B cell (primary cell): ENCODE measurements at regions not wholly inside any gene's neighbourhood (a gene's known extent, or its start where the extent isn't known, plus 50 kb on each side); places are given as distances from the start of the nearest gene placed in this dataset.

Experiments used
- ATAC-seq: fragments of 200-7000 bp; cut with Tn5 transposase; one replicate; pipeline ENCODE4 v1.10.0; 2021; ENCODE audit warnings: low read depth, mild to moderate bottlenecking, moderate number of reproducible peaks, moderate library complexity
- CTCF ChIA-PET: fragments of 350-600 bp; sonication (Branson Sonifier 250); formaldehyde crosslinking; loops from one replicate; lab custom pipeline; 2021; ENCODE audit warnings: antibody characterized with exemption, inconsistent platforms; lab: Charles Lee
- POLR2A ChIA-PET: fragments of 350-600 bp; sonication (Branson Sonifier 250); formaldehyde crosslinking; loops from one replicate; lab custom pipeline; 2021; ENCODE audit warnings: antibody characterized with exemption; lab: Charles Lee
- DNase-seq: peaks from one replicate; pipeline ENCODE4 v3.0.0; 2013
- H2AFZ ChIP-seq: 2 replicates; pipeline ENCODE4 v1.6.1; 2012; ENCODE audit warnings: mild to moderate bottlenecking, low read depth, low read length; ENCODE audit not compliant: insufficient read depth, poor library complexity, severe bottlenecking
- H3K27ac ChIP-seq, 2 donors: 1 replicate in 1 of 2; 2 replicates in 1 of 2; pipeline ENCODE4 v1.5.1; 2012 to 2013; ENCODE audit warnings: low read length in 2 of 2, mild to moderate bottlenecking in 2 of 2, moderate library complexity in 1 of 2
- H3K27me3 ChIP-seq, 4 experiments: fragments of 200-600 bp in 1 of 4; sonication (generic) in 1 of 4; replicated peaks in 1 of 4; 1 replicate in 2 of 4; 2 replicates in 2 of 4; pipeline versions ENCODE4 v1.6.1 to v1.7.0; 2013 to 2016; ENCODE audit warnings: low read length in 3 of 4, mild to moderate bottlenecking in 2 of 4, mixed read lengths in 1 of 4, moderate library complexity in 1 of 4; ENCODE audit not compliant: insufficient read depth in 4 of 4, control insufficient read depth in 3 of 4; ENCODE audit errors: control extremely low read depth in 1 of 4
- H3K36me3 ChIP-seq, 2 experiments: replicated peaks in 1 of 2; 1 replicate in 1 of 2; 2 replicates in 1 of 2; pipeline versions ENCODE4 v1.6.1 to v1.7.1; 2013; ENCODE audit warnings: low read length in 1 of 2; ENCODE audit not compliant: insufficient read depth in 2 of 2, control insufficient read depth in 1 of 2; ENCODE audit errors: control extremely low read depth in 1 of 2, extremely low read depth in 1 of 2
- H3K4me1 ChIP-seq, 2 donors: fragments of 200-600 bp in 1 of 2; sonication (generic) in 1 of 2; 1 replicate in 1 of 2; 2 replicates in 1 of 2; pipeline versions ENCODE4 v1.5.1 to v1.6.1; 2013 to 2017; ENCODE audit warnings: low read length in 2 of 2; ENCODE audit not compliant: control insufficient read depth in 2 of 2, insufficient read depth in 2 of 2
- H3K4me2 ChIP-seq: replicated peaks from 2 replicates; pipeline ENCODE3; 2012; ENCODE audit warnings: mild to moderate bottlenecking, low read depth, low read length; ENCODE audit not compliant: poor library complexity, severe bottlenecking
- H3K4me3 ChIP-seq, 5 experiments: fragments of 200-600 bp in 1 of 5; sonication (generic) in 1 of 5; 1 replicate in 3 of 5; 2 replicates in 2 of 5; pipeline versions ENCODE4 v1.5.1 to v1.7.0; 2011 to 2016; ENCODE audit warnings: low read length in 4 of 5, mild to moderate bottlenecking in 4 of 5, low read depth in 2 of 5, control low read depth in 1 of 5, moderate library complexity in 1 of 5; ENCODE audit not compliant: insufficient read depth in 1 of 5; ENCODE audit errors: control extremely low read depth in 1 of 5, extremely low read depth in 1 of 5
- H3K79me2 ChIP-seq: fragments of 200-600 bp; sonication (generic); one replicate; pipeline ENCODE4 v1.6.0; 2016; ENCODE audit warnings: low read length; ENCODE audit not compliant: control insufficient read depth, insufficient read depth
- H3K9ac ChIP-seq: fragments of 200-600 bp; sonication (generic); 2 replicates; pipeline ENCODE4 v1.6.1; 2017; ENCODE audit warnings: mild to moderate bottlenecking, low read length, moderate library complexity
- H3K9me3 ChIP-seq, 3 donors: one replicate each; pipeline versions ENCODE4 v1.6.1 to v1.7.1; 2013; ENCODE audit warnings: low read length in 2 of 3; ENCODE audit not compliant: control insufficient read depth in 2 of 3, insufficient read depth in 1 of 3; ENCODE audit errors: control extremely low read depth in 1 of 3
- H4K20me1 ChIP-seq: 2 replicates; pipeline ENCODE4 v1.6.0; 2012; ENCODE audit warnings: mild to moderate bottlenecking, low read length; ENCODE audit not compliant: insufficient read depth, control insufficient read depth, poor library complexity, severe bottlenecking
- H3K27ac Mint-ChIP-seq: one replicate; pipeline ENCODE4 v1.8.0; 2021; ENCODE audit warnings: mixed read lengths
- H3K27me3 Mint-ChIP-seq: one replicate; pipeline ENCODE4 v1.8.0; 2021; ENCODE audit warnings: mixed read lengths
- H3K4me1 Mint-ChIP-seq: one replicate; pipeline ENCODE4 v1.8.0; 2021; ENCODE audit warnings: mixed read lengths
- H3K4me3 Mint-ChIP-seq: one replicate; pipeline ENCODE4 v1.8.0; 2021; ENCODE audit warnings: mixed read lengths
- H3K9me3 Mint-ChIP-seq: one replicate; pipeline ENCODE4 v1.8.0; 2022; ENCODE audit warnings: mixed read lengths; ENCODE audit not compliant: insufficient read depth
- CTCF ChIP-seq: fragments of 200-600 bp; IDR thresholded peaks from one replicate; pipeline ENCODE4 v1.8.0; 2022; ENCODE audit warnings: antibody characterized with exemption, mild to moderate bottlenecking
- EZH2 ChIP-seq: IDR thresholded peaks from 2 replicates; pipeline ENCODE4 v1.6.1; 2012; ENCODE audit warnings: borderline replicate concordance, low read depth, mild to moderate bottlenecking, moderate library complexity, low read length; ENCODE audit not compliant: insufficient read depth, poor library complexity, severe bottlenecking
- WGBS: methylation state at CpG from one replicate; pipeline ENCODE4 v1.1.5; 2013; ENCODE audit warnings: missing lambda C conversion rate; ENCODE audit not compliant: insufficient coverage; 5-methylcytosine and 5-hydroxymethylcytosine counted together
- intact Hi-C: fragments of 100-400 bp; cut with micrococcal nuclease; formaldehyde crosslinking; loops from one replicate; pipeline ENCODE4 v1.10.0; 2022

- intact Hi-C loops, result no loop called here
- 92% methylated on average over 2 of the region's 8 CpGs for WGBS
- ChIA-PET POLR2A (no interaction called here), CTCF (no interaction called here)
- Mint-ChIP-seq H3K4me1 (no peaks in the 10 kb centered on the region), H3K9me3 (no peaks in the 10 kb centered on the region), H3K27ac (no peak overlapping the region), H3K27me3 (no peaks in the 10 kb centered on the region), H3K4me3 (no peak overlapping the region)
- H3K4me2 ChIP-seq, result no peak overlapping the region
- DNase-seq (no peak), ATAC-seq (no peak)
- TF ChIP-seq EZH2 (no peak), CTCF (no peak)
- H3K9ac ChIP-seq, result no peak overlapping the region
- H4K20me1 ChIP-seq, result no peaks in the 10 kb centered on the region
- H3K27ac ChIP-seq, result no peak overlapping the region
- no peaks in the 10 kb centered on the region for H3K79me2 ChIP-seq
- no peak overlapping the region for H2AFZ ChIP-seq
- H3K4me1 ChIP-seq, result no peaks in the 10 kb centered on the region
- H3K9me3 ChIP-seq, result peaks cover 0 to 1% (median 0%) of the 10 kb centered on the region in 3 donors
- H3K27me3 ChIP-seq, result no peaks in the 10 kb centered on the region
- no peaks in the 10 kb centered on the region for H3K36me3 ChIP-seq
- H3K4me3 ChIP-seq, result no peak overlapping the region
These were observed 785.8 kb downstream of the MED13L start for GRCh38 chr12:115491511-115492250.

GRCh38 chr12:115489253-115489652 lies 788.2 kb downstream of the MED13L start:
- H3K9ac ChIP-seq, result no peak overlapping the region
- DNase-seq (no peak), ATAC-seq (no peak)
- Mint-ChIP-seq H3K4me3 (no peak overlapping the region), H3K9me3 (no peaks in the 10 kb centered on the region), H3K27me3 (no peaks in the 10 kb centered on the region), H3K4me1 (no peaks in the 10 kb centered on the region), H3K27ac (no peak overlapping the region)
- TF ChIP-seq CTCF, result no peak
- no peak for TF ChIP-seq EZH2
- 90% methylated on average over 7 of the region's 8 CpGs for WGBS
- H4K20me1 ChIP-seq, result no peaks in the 10 kb centered on the region
- H2AFZ ChIP-seq, result no peak overlapping the region
- peaks cover 0 to 3% (median 0%) of the 10 kb centered on the region in 3 donors for H3K9me3 ChIP-seq
- intact Hi-C loops, result no loop called here
- H3K36me3 ChIP-seq, result no peaks in the 10 kb centered on the region
- H3K27me3 ChIP-seq, result no peaks in the 10 kb centered on the region
- H3K4me1 ChIP-seq, result no peaks in the 10 kb centered on the region
- no peak overlapping the region for H3K4me2 ChIP-seq
- CTCF ChIA-PET, result no interaction called here
- POLR2A ChIA-PET, result no interaction called here
- no peak overlapping the region for H3K27ac ChIP-seq
- no peak overlapping the region for H3K4me3 ChIP-seq
- no peaks in the 10 kb centered on the region for H3K79me2 ChIP-seq
